H1 (cell line): ENCODE measurements at regions not wholly inside any gene's neighbourhood (a gene's known extent, or its start where the extent isn't known, plus 50 kb on each side); places are given as distances from the start of the nearest gene placed in this dataset.

Source experiments
- CTCF ChIA-PET: fragments of 300-600 bp; sonication (Branson Sonifier 250); formaldehyde crosslinking; loops from one replicate; lab custom pipeline; 2021; ENCODE audit not compliant: partially characterized antibody; lab: Charles Lee
- POLR2A ChIA-PET: fragments of 300-600 bp; sonication (Branson Sonifier 250); formaldehyde crosslinking; loops from one replicate; lab custom pipeline; 2021; ENCODE audit warnings: inconsistent platforms; ENCODE audit not compliant: partially characterized antibody; lab: Charles Lee
- DNase-seq, 2 experiments: peaks; one replicate each; pipeline versions ENCODE4 v3.0.0 to v3.0.0-alpha.2; 2010 to 2022; ENCODE audit warnings: low spot score in 2 of 2, low read depth in 1 of 2, mixed read lengths in 1 of 2
- FAIRE-seq: peaks from 2 replicates; lab custom pipeline; 2011; peaks lifted over from hg19 to GRCh38; lab: Jason Lieb, UNC
- H2AFZ ChIP-seq: 2 replicates; pipeline ENCODE4 v1.8.1; 2012; ENCODE audit warnings: low read length, inconsistent platforms
- H2AK5ac ChIP-seq: 2 replicates; pipeline ENCODE4 v1.6.1; 2013; ENCODE audit warnings: low read depth, low read length
- H2BK120ac ChIP-seq: replicated peaks from 2 replicates; pipeline ENCODE3; 2013; ENCODE audit warnings: low read depth, low read length, inconsistent platforms
- H2BK12ac ChIP-seq: 2 replicates; pipeline ENCODE4 v1.6.1; 2013; ENCODE audit warnings: low read depth, low read length
- H2BK15ac ChIP-seq: 2 replicates; pipeline ENCODE4 v1.6.1; 2013; ENCODE audit warnings: low read length
- H2BK20ac ChIP-seq: 2 replicates; pipeline ENCODE4 v1.6.1; 2013; ENCODE audit warnings: low read length
- H2BK5ac ChIP-seq: 2 replicates; pipeline ENCODE4 v1.6.1; 2013; ENCODE audit warnings: low read depth, low read length
- H3K14ac ChIP-seq: 2 replicates; pipeline ENCODE4 v1.6.1; 2013; ENCODE audit warnings: inconsistent platforms; ENCODE audit not compliant: insufficient read length
- H3K18ac ChIP-seq: 2 replicates; pipeline ENCODE4 v1.6.1; 2013; ENCODE audit warnings: low read length; ENCODE audit errors: extremely low read depth
- H3K23ac ChIP-seq: 2 replicates; pipeline ENCODE4 v1.6.1; 2013; ENCODE audit warnings: inconsistent platforms; ENCODE audit not compliant: insufficient read length
- H3K23me2 ChIP-seq: 2 replicates; pipeline ENCODE4 v1.6.1; 2013; ENCODE audit warnings: low read depth, low read length
- H3K27ac ChIP-seq: 2 replicates; pipeline ENCODE4 v1.6.1; 2011; ENCODE audit warnings: low read depth, low read length, inconsistent platforms
- H3K27me3 ChIP-seq, 4 experiments: replicated peaks in 1 of 4; 1 replicate in 1 of 4; 2 replicates in 3 of 4; pipeline versions ENCODE4 v1.6.1 to v1.8.1; 2011 to 2013; ENCODE audit warnings: low read length in 3 of 4, mild to moderate bottlenecking in 3 of 4, inconsistent platforms in 2 of 4, mixed read lengths in 2 of 4, moderate library complexity in 1 of 4; ENCODE audit not compliant: control insufficient read depth in 3 of 4, insufficient read depth in 3 of 4; ENCODE audit errors: extremely low read depth in 1 of 4
- H3K36me3 ChIP-seq, 4 experiments: 2 replicates each; pipeline versions ENCODE4 v1.6.1 to v1.8.1; 2011 to 2013; ENCODE audit warnings: mild to moderate bottlenecking in 4 of 4, low read length in 3 of 4, moderate library complexity in 2 of 4, control low read depth in 1 of 4, inconsistent platforms in 1 of 4; ENCODE audit not compliant: insufficient read depth in 4 of 4, control insufficient read depth in 2 of 4
- H3K4ac ChIP-seq: replicated peaks from 2 replicates; pipeline ENCODE3; 2013; ENCODE audit warnings: low read length, low read depth, mixed read lengths, inconsistent platforms; ENCODE audit not compliant: insufficient read length
- H3K4me1 ChIP-seq, 4 experiments: replicated peaks in 1 of 4; 1 replicate in 1 of 4; 2 replicates in 3 of 4; pipeline versions ENCODE4 v1.6.1 to v1.8.1; 2011 to 2013; ENCODE audit warnings: low read length in 3 of 4, inconsistent platforms in 2 of 4, mixed read lengths in 1 of 4; ENCODE audit not compliant: insufficient read depth in 4 of 4, control insufficient read depth in 3 of 4
- H3K4me2 ChIP-seq, 2 experiments: 2 replicates each; pipeline versions ENCODE4 v1.6.1 to v1.8.1; 2011 to 2013; ENCODE audit warnings: low read depth in 2 of 2, low read length in 2 of 2, control low read depth in 1 of 2, inconsistent platforms in 1 of 2, mild to moderate bottlenecking in 1 of 2; ENCODE audit not compliant: insufficient read depth in 1 of 2
- H3K4me3 ChIP-seq, 4 experiments: fragments of 200-600, 300-600 bp in 1 of 4; sonication (generic), shearing (Covaris generic), sonication (Bioruptor Twin) in 1 of 4; 2 replicates each; pipeline versions ENCODE4 v1.5.1 to v1.8.1; 2011 to 2016; ENCODE audit warnings: low read length in 4 of 4, low read depth in 3 of 4, control low read depth in 2 of 4, inconsistent platforms in 2 of 4, mild to moderate bottlenecking in 2 of 4, mixed read lengths in 1 of 4, moderate library complexity in 1 of 4; ENCODE audit not compliant: insufficient read depth in 2 of 4; ENCODE audit errors: extremely low read depth in 1 of 4
- H3K56ac ChIP-seq: replicated peaks from 2 replicates; pipeline ENCODE3; 2013; ENCODE audit warnings: low read depth, mild to moderate bottlenecking, mixed read lengths, low read length, inconsistent platforms; ENCODE audit not compliant: insufficient read length
- H3K79me1 ChIP-seq: 2 replicates; pipeline ENCODE4 v1.6.1; 2013; ENCODE audit warnings: low read depth, low read length, control low read depth
- H3K79me2 ChIP-seq, 2 experiments: 2 replicates each; pipeline versions ENCODE4 v1.6.1 to v1.8.1; 2012 to 2013; ENCODE audit warnings: low read length in 2 of 2, mild to moderate bottlenecking in 2 of 2, inconsistent platforms in 1 of 2; ENCODE audit not compliant: insufficient read depth in 2 of 2, control insufficient read depth in 1 of 2
- H3K9ac ChIP-seq, 4 experiments: replicated peaks in 1 of 4; 1 replicate in 1 of 4; 2 replicates in 3 of 4; pipeline versions ENCODE4 v1.6.1 to v1.8.1; 2011 to 2013; ENCODE audit warnings: low read depth in 3 of 4, low read length in 3 of 4, control low read depth in 2 of 4, mild to moderate bottlenecking in 2 of 4, moderate library complexity in 2 of 4, inconsistent platforms in 1 of 4; ENCODE audit errors: extremely low read depth in 1 of 4
- H3K9me3 ChIP-seq, 2 experiments: 2 replicates each; pipeline versions ENCODE4 v1.6.1 to v1.8.1; 2012 to 2013; ENCODE audit warnings: mild to moderate bottlenecking in 2 of 2, moderate library complexity in 2 of 2, control low read depth in 1 of 2, inconsistent platforms in 1 of 2, low read depth in 1 of 2, low read length in 1 of 2, mixed read lengths in 1 of 2; ENCODE audit not compliant: insufficient read depth in 2 of 2
- H4K20me1 ChIP-seq, 2 experiments: replicated peaks in 1 of 2; 2 replicates each; pipeline versions ENCODE3 to v1.8.1; 2011 to 2013; ENCODE audit warnings: inconsistent platforms in 2 of 2, low read length in 2 of 2, mild to moderate bottlenecking in 1 of 2; ENCODE audit not compliant: insufficient read depth in 2 of 2, control insufficient read depth in 1 of 2
- H4K5ac ChIP-seq: 2 replicates; pipeline ENCODE4 v1.6.1; 2013; ENCODE audit warnings: low read length, low read depth, mixed read lengths, inconsistent platforms; ENCODE audit not compliant: insufficient read length
- H4K8ac ChIP-seq: 2 replicates; pipeline ENCODE4 v1.8.0; 2013; ENCODE audit warnings: mild to moderate bottlenecking, moderate library complexity, low read length, inconsistent platforms; ENCODE audit not compliant: insufficient read depth; ENCODE audit errors: extremely low read depth
- H4K91ac ChIP-seq: replicated peaks from 2 replicates; pipeline ENCODE3; 2013; ENCODE audit warnings: low read length, mixed read lengths, inconsistent platforms; ENCODE audit not compliant: insufficient read length
- CTBP2 ChIP-seq: IDR thresholded peaks from 2 replicates; pipeline ENCODE4 v1.7.0; 2011; ENCODE audit warnings: borderline replicate concordance, mild to moderate bottlenecking, moderate library complexity, mixed read lengths, low read length; ENCODE audit not compliant: insufficient read depth, insufficient read length
- GABPA ChIP-seq: IDR thresholded peaks from 2 replicates; pipeline ENCODE4 v1.6.1; 2011; ENCODE audit warnings: mild to moderate bottlenecking, low read length, moderate library complexity, borderline replicate concordance; ENCODE audit not compliant: insufficient read depth
- GTF2F1 ChIP-seq: IDR thresholded peaks from 2 replicates; pipeline ENCODE4 v1.6.1; 2012; ENCODE audit warnings: low read depth, low read length, improper control_type of control experiment, borderline replicate concordance
- KDM1A ChIP-seq: fragments of 200-600, 300-600 bp; sonication (generic); IDR thresholded peaks from 2 replicates; pipeline ENCODE4 v1.7.1; 2016; ENCODE audit warnings: mild to moderate bottlenecking, low read length, borderline replicate concordance
- MAX ChIP-seq: IDR thresholded peaks from 2 replicates; pipeline ENCODE4 v1.6.1; 2012; ENCODE audit warnings: inconsistent platforms
- NRF1 ChIP-seq: IDR thresholded peaks from 2 replicates; pipeline ENCODE4 v1.6.1; 2011; ENCODE audit warnings: mild to moderate bottlenecking, low read depth, low read length, improper control_type of control experiment
- POLR2A ChIP-seq, 2 experiments: IDR thresholded peaks; 1 replicate in 1 of 2; 2 replicates in 1 of 2; pipeline ENCODE4 v1.6.1; 2011; ENCODE audit warnings: low read depth in 2 of 2, low read length in 2 of 2, mild to moderate bottlenecking in 2 of 2; ENCODE audit errors: control extremely low read depth in 1 of 2
- POU5F1 ChIP-seq: IDR thresholded peaks from 2 replicates; pipeline ENCODE4 v1.6.1; 2011; ENCODE audit warnings: low read depth, mild to moderate bottlenecking, low read length, moderate library complexity
- RFX5 ChIP-seq: IDR thresholded peaks from 2 replicates; pipeline ENCODE4 v1.6.1; 2011; ENCODE audit warnings: low read depth, low read length, improper control_type of control experiment, borderline replicate concordance
- SAP30 ChIP-seq: fragments of 300-600 bp; sonication (generic); IDR thresholded peaks from 2 replicates; pipeline ENCODE4 v1.7.1; 2012; ENCODE audit warnings: low read length, moderate library complexity, mild to moderate bottlenecking, inconsistent platforms; ENCODE audit not compliant: insufficient read depth, insufficient replicate concordance
- SIRT6 ChIP-seq: IDR thresholded peaks from one replicate; pipeline ENCODE4 v1.7.1; 2012; ENCODE audit warnings: low read length, inconsistent platforms
- TBP ChIP-seq: IDR thresholded peaks from 2 replicates; pipeline ENCODE4 v1.6.1; 2011; ENCODE audit warnings: low read depth, low read length, improper control_type of control experiment
- ZNF274 ChIP-seq: IDR thresholded peaks from 2 replicates; pipeline ENCODE4 v1.7.0; 2012; ENCODE audit warnings: low read length, borderline replicate concordance; ENCODE audit errors: extremely low read depth
- WGBS, 2 experiments: shearing (Covaris generic) in 1 of 2; methylation state at CpG; one replicate each; pipeline versions ENCODE4 v1.1.6 to v1.1.7; 2013 to 2015; ENCODE audit warnings: low lambda C conversion rate in 2 of 2, mixed read lengths in 2 of 2, inconsistent platforms in 1 of 2, low coverage in 1 of 2, missing lambda C conversion rate in 1 of 2; ENCODE audit not compliant: insufficient replicate concordance in 2 of 2, insufficient coverage in 1 of 2, insufficient read length in 1 of 2; ENCODE audit errors: extremely low coverage in 1 of 2, missing lambda C conversion rate in 1 of 2; 5-methylcytosine and 5-hydroxymethylcytosine counted together

GRCh38 chr2:216987252-216987821 lies 127.5 kb upstream of the TNP1 start:
- no peak overlapping the region for H4K8ac ChIP-seq
- no peaks in the 10 kb centered on the region for H3K36me3 ChIP-seq
- POLR2A ChIA-PET = no interaction called here
- no peak overlapping the region for H3K4ac ChIP-seq
- no peak overlapping the region for H3K56ac ChIP-seq
- H3K9ac ChIP-seq = no peak overlapping the region
- FAIRE-seq (no peak), DNase-seq (no peak)
- H3K23me2 ChIP-seq = no peaks in the 10 kb centered on the region
- H3K79me1 ChIP-seq = no peaks in the 10 kb centered on the region
- H3K23ac ChIP-seq = no peak overlapping the region
- no peaks in the 10 kb centered on the region for H3K9me3 ChIP-seq
- no peak overlapping the region for H3K4me2 ChIP-seq
- no peaks in the 10 kb centered on the region for H4K20me1 ChIP-seq
- H3K4me1 ChIP-seq = peaks cover 0 to 10% (median 3%) of the 10 kb centered on the region in 4 experiments; a peak in 5 of 7 replicates
- H2BK120ac ChIP-seq = no peak overlapping the region
- H3K18ac ChIP-seq = no peak overlapping the region
- H3K14ac ChIP-seq = no peak overlapping the region
- H2BK12ac ChIP-seq = no peak overlapping the region
- no peak overlapping the region for H3K4me3 ChIP-seq
- H4K5ac ChIP-seq = no peak overlapping the region
- H4K91ac ChIP-seq = no peak overlapping the region
- 94% methylated on average over 6 of the region's 6 CpGs; no CpG with 5 or more reads in 1 of the 2 experiments for WGBS, 2 experiments
- no peak overlapping the region for H2BK15ac ChIP-seq
- CTCF ChIA-PET = no interaction called here
- no peak overlapping the region for H2AFZ ChIP-seq
- no peak overlapping the region; the same call in 1 of the 2 replicates for H2BK20ac ChIP-seq
- H2BK5ac ChIP-seq = no peak overlapping the region
- no peaks in the 10 kb centered on the region for H3K27me3 ChIP-seq
- H2AK5ac ChIP-seq = no peak overlapping the region
- no peak overlapping the region for H3K27ac ChIP-seq
- no peaks in the 10 kb centered on the region for H3K79me2 ChIP-seq
- TF ChIP-seq KDM1A = no peak
- TF ChIP-seq GABPA = no peak
- no peak for TF ChIP-seq POU5F1
- TF ChIP-seq POLR2A (IDR thresholded peaks at IDR 0.05; ENCODE audit: control extremely low read depth in 1 of 2, low read depth in 2 of 2, low read length in 2 of 2) = no peak
- TF ChIP-seq TBP = no peak
- TF ChIP-seq SIRT6 = no peak
- no peak for TF ChIP-seq CTBP2
- TF ChIP-seq NRF1 = no peak
- no peak for TF ChIP-seq SAP30
- TF ChIP-seq ZNF274 = no peak
- no peak for TF ChIP-seq MAX
- no peak for TF ChIP-seq RFX5
- TF ChIP-seq GTF2F1 = no peak
